ENCODE measurements at regions not wholly inside any gene's neighbourhood (a gene's known extent, or its start where the extent isn't known, plus 50 kb on each side); places are given as distances from the start of the nearest gene placed in this dataset.

GRCh38 chr6:164898412-164898811, 411.0 kb downstream of the C6orf118 start:
- TF ChIP-seq, protein P1, sequence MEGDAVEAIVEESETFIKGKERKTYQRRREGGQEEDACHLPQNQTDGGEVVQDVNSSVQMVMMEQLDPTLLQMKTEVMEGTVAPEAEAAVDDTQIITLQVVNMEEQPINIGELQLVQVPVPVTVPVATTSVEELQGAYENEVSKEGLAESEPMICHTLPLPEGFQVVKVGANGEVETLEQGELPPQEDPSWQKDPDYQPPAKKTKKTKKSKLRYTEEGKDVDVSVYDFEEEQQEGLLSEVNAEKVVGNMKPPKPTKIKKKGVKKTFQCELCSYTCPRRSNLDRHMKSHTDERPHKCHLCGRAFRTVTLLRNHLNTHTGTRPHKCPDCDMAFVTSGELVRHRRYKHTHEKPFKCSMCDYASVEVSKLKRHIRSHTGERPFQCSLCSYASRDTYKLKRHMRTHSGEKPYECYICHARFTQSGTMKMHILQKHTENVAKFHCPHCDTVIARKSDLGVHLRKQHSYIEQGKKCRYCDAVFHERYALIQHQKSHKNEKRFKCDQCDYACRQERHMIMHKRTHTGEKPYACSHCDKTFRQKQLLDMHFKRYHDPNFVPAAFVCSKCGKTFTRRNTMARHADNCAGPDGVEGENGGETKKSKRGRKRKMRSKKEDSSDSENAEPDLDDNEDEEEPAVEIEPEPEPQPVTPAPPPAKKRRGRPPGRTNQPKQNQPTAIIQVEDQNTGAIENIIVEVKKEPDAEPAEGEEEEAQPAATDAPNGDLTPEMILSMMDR (IDR thresholded peaks at IDR 0.05; ENCODE audit: extremely low read depth, missing control alignments) = no peak
- DNase-seq (ENCODE audit: low spot score) = no peak

DNA sequence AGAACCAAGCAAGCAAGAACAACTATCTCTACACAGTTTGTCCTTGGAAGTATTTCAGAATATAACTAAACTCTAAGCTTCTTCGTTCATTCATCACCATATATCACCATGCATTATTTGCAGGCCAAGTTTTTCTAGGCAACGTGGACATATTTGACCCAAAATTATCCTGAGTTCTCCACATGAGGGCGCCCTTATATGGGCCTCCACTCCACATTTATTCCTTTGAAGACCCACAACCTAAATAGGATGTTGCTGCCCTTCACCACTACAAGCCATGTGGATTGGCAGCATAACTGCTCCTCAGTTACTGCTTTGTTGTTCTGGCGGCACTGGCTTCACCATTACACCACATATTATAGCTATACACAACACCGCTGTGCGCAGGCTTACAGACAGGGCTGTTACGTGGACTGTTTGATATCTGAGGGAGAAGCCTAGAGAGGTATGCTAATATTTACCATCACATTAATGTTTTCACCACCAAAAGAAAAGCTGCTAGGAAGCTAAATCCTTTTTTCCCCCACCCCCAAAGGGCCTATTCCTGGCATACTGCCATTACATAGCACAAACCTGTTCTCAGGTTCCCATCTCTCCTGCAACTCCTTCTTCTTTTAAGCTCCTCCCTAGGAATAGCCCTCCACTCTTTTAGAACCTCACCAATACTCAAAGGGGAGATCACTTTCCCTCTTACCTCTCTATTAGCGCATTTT, 411.7 kb downstream of the C6orf118 start:
- DNase-seq (ENCODE audit: low spot score) = no peak
- TF ChIP-seq, protein P1 (IDR thresholded peaks at IDR 0.05; ENCODE audit: extremely low read depth, missing control alignments) = no peak

DNA sequence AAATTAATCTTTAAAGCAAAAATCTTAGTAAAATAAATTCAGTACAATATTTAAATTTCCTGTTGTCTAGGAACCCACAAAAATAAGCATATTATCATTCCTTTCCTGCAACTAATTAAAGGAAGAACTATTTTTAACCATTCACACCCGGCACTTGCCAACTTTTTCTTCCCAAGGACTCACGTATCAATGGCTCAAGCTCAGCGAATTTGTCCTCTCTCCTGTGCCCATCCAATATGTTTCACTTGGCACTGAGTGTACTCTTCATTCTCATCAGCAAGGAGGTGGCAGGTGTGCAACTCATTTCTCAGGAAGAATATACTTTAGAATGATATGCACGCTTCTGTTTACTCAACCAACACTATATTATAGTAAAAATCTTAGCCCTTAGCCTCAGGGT, 419.4 kb downstream of the C6orf118 start:
- no peak for DNase-seq (ENCODE audit: low spot score)
- TF ChIP-seq, protein P1 (IDR thresholded peaks at IDR 0.05; ENCODE audit: extremely low read depth, missing control alignments) = no peak

DNA sequence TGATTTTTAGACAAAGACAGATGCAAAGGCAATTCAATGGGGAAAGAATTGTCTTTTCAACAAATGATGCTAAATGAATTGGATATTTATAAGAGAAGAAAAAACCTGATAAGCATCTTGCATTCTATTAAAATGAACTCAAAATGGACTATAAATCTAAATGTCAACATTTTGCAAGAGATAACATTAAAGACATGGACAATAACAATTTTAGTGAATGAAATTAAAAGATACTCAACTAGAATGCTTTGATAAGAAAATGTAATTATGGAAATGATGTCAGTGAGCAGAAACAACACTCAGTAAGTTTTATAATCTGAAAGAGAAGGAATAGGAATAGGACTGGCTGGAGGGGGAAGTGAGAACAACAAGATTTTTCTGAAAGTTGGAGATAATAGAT, 421.7 kb downstream of the C6orf118 start:
- no peak for DNase-seq (ENCODE audit: low spot score)
- TF ChIP-seq, protein P1 (IDR thresholded peaks at IDR 0.05; ENCODE audit: extremely low read depth, missing control alignments) = no peak

DNA sequence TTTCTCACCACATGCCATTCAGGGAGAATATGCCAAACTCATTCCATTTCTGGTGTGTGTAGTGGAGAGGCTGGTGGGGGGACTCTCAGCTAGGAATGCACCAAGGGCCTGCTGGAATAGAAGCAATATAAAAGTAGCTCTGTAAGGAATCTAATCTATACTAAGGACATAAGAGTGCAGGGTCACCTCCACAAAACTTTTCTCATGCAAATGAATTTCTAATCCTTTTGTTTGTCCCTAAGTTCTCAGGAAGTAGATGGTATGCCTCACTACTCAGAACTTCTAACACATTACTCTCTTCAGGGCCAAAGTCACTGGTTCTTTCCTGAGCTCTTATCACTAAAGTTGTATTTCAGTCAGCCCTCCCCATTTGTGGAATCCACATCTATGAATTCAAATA, 427.2 kb downstream of the C6orf118 start:
- TF ChIP-seq, protein P1 (IDR thresholded peaks at IDR 0.05; ENCODE audit: extremely low read depth, missing control alignments) = no peak
- no peak for DNase-seq (ENCODE audit: low spot score)

- TF ChIP-seq, protein P1 (IDR thresholded peaks at IDR 0.05; ENCODE audit: extremely low read depth, missing control alignments) = no peak
- no peak for DNase-seq (ENCODE audit: low spot score)
Measured at GRCh38 chr6:164871783-164872182, 437.6 kb downstream of the C6orf118 start.

GRCh38 chr6:164870164-164870563, 439.2 kb downstream of the C6orf118 start:
- TF ChIP-seq, protein P1 (IDR thresholded peaks at IDR 0.05; ENCODE audit: extremely low read depth, missing control alignments) = no peak
- no peak for DNase-seq (ENCODE audit: low spot score)

Measured in GM20000 (cell line).